GM21526 (cell line): ENCODE measurements at regions not wholly inside any gene's neighbourhood (a gene's known extent, or its start where the extent isn't known, plus 50 kb on each side); places are given as distances from the start of the nearest gene placed in this dataset.

Experiments used
- ATAC-seq: cut with Tn5 transposase; IDR thresholded peaks from one replicate; pipeline ENCODE4 v1.9.1; 2021; ENCODE audit warnings: moderate library complexity; ENCODE audit not compliant: unreplicated experiment, low FRiP score

- no peak for ATAC-seq
These were observed 141.6 kb upstream of the RPS23 start for GRCh38 chr5:82419559-82420332.

GRCh38 chr5:82418608-82418950 is 140.4 kb upstream of the RPS23 start:
- no peak for ATAC-seq

- no peak for ATAC-seq
These were observed 139.8 kb upstream of the RPS23 start for GRCh38 chr5:82417776-82418607.

GRCh38 chr5:82416512-82416911 is 138.4 kb upstream of the RPS23 start:
- ATAC-seq = no peak

- no peak for ATAC-seq
These were observed 135.9 kb upstream of the RPS23 start for GRCh38 chr5:82414041-82414388.

GRCh38 chr5:82413302-82414040 is 135.3 kb upstream of the RPS23 start:
- ATAC-seq = no peak

- ATAC-seq = no peak
These were observed 129.9 kb upstream of the RPS23 start for GRCh38 chr5:82408033-82408432.

- no peak for ATAC-seq
These were observed 128.1 kb upstream of the RPS23 start for GRCh38 chr5:82406205-82406773.

GRCh38 chr5:82405618-82406204 is 127.6 kb upstream of the RPS23 start:
- ATAC-seq = no peak

GRCh38 chr5:82405161-82405560 is 127.0 kb upstream of the RPS23 start:
- ATAC-seq = no peak

- no peak for ATAC-seq
These were observed 126.3 kb upstream of the RPS23 start for GRCh38 chr5:82404382-82404945.

GRCh38 chr5:82403724-82404123 is 125.6 kb upstream of the RPS23 start:
- no peak for ATAC-seq

GRCh38 chr5:82403026-82403425 is 124.9 kb upstream of the RPS23 start:
- ATAC-seq = no peak

GRCh38 chr5:82399111-82399510 is 121.0 kb upstream of the RPS23 start:
- no peak for ATAC-seq

GRCh38 chr5:82397741-82398320 is 119.7 kb upstream of the RPS23 start:
- no peak for ATAC-seq

GRCh38 chr5:82396871-82397514 is 118.8 kb upstream of the RPS23 start:
- no peak for ATAC-seq

- ATAC-seq = no peak
These were observed 118.2 kb upstream of the RPS23 start for GRCh38 chr5:82396396-82396795.

GRCh38 chr5:82393951-82394350 is 115.8 kb upstream of the RPS23 start:
- ATAC-seq = no peak

GRCh38 chr5:82390088-82390487 is 111.9 kb upstream of the RPS23 start:
- no peak for ATAC-seq
